Activated effector memory CD4-positive, alpha-beta T cell treated with Interleukin-2 at 50 U/mL for 16 hours (primary cell): ENCODE measurements at regions not wholly inside any gene's neighbourhood (a gene's known extent, or its start where the extent isn't known, plus 50 kb on each side); places are given as distances from the start of the nearest gene placed in this dataset.

Experiments used
- DNase-seq: peaks from one replicate; pipeline ENCODE4 v3.0.0-alpha.2; 2020

DNA sequence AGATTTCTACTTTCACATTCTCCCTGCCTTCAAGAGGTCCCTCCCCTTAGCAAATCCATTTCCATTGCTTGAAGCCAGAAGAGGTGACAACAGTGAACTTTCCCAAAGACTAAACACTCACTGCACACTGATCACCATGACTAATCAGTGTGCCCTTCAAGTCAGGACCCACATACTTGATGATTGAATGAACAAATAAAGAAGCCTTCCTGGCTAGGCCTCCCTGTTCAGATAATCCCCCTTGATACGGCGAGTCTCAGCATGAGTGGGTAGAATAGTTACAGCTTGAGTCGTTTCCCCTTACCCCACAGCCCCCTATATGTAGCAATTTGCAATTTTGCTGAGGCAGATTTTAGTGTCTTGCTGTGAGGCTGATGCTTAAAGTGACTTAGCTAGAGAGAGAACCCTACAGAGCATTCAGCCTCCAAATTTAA lies 102.2 kb downstream of the UNC5CL start:
- DNase-seq, result no peak

DNA sequence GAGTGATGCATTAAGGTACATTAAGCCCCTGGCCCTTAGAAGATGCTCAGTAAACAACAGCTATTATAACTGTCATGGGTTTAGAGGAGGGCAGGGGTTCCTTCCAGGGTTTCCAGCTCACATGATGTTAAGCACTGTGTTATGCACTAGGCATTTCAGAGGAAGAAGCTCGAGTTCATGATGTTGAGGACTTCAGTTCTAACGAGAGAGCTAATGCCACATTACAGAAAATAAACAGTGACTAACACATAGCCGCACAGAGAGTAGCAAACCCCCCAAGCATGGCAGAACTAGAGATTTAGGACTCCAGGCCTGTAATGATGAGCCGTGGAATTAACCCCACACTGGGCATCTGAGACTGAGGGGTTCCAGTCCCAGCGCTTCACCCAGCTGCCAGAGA lies 105.2 kb downstream of the UNC5CL start:
- no peak for DNase-seq

DNA sequence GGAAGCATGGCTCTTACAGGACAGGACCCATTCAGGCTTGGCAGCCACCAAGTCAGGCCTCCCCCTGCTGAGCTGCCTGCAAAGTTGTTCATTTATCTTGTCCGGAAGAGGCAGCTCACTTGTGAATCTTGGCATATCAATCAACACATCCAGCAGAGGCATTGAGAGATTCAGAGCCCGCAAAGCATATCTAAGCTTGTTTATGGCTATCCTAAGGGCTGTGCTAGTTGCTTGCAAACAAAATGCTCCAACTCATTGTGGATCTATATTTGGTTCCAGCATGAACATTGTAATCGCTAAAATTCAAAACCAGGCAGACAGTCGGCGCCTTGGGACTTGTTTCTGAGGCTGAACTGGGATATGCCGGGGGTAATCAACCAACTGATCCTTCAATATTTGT lies 106.1 kb downstream of the UNC5CL start:
- DNase-seq, result no peak

DNA sequence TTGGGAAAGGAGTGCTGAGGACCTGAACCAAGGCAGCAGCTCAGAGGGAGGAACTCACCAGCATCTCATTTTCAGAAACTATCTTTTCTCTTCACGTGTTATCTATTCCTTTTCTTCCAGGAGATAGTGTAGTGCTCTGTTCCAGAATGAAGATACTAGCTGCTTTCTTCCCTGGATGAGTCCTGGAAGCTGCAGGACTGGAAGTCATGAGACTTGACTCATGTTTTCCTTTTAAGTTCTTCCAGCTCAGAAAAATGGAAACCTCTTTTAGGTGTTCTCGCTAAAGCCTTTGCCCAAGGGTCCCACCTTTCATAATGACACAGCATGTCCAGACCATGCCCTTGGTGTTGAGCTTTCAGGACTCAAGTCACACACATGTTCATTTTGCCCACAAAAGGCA lies 106.7 kb downstream of the UNC5CL start:
- DNase-seq, result no peak

DNA sequence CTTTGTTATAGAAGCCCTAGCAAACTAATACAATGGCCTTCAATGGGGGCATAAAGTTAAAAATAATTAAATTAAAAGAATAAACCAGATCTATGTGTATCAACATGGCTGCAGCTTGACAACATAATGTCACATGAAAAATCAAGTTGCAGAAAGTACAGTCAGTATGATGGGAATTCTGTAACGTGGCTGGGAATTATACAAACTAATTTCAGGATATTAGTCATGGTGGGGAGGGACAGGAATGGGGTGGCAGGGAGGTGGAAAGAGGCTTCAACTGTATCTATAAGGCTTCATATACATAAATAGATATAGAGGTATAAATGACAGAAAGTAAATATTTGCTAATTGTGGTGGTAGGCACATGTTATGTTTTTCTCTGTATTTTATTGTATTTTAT lies 107.1 kb downstream of the UNC5CL start:
- no peak for DNase-seq

GRCh38 chr6:40930555-40930954 lies 108.5 kb downstream of the UNC5CL start:
- no peak for DNase-seq

DNA sequence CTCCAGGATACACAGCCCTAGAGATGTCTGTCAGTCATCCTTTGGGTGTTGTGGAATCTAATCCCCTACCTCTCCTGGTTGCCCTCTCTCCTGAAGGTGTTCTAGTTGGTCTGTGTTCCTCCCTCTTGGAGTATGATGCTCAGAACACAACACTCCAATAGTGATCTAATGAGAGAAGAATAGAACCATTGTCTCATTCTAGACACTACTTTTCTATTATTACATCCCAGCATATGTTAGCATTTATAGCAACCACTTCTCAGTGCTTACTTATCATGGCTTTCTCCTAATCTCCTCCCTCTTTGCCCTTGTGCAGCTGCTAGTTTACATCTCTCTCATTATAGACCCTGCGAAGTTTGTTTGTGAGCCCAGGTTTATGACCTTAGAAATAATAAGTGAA lies 109.0 kb downstream of the UNC5CL start:
- no peak for DNase-seq

DNA sequence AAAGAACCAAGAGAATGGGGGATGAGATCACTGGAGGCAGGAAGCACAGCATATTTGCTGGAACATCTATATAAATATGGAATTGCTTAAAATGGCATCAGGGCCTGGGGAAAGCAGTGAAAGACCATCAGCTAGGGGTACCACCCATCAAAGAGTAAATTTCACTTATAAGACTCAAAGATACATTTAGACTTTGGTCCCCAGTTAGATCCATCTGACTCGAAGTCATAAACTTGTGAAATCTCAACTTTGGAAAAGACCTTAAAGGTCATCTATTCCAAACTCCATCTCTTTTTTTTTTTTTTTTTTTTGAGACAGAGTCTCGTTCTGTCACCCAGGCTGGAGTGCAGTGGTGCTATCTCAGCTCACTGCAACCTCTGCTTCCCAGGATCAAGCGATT lies 109.8 kb downstream of the UNC5CL start:
- no peak for DNase-seq

GRCh38 chr6:40928763-40929162 lies 110.3 kb downstream of the UNC5CL start:
- DNase-seq, result no peak

GRCh38 chr6:40928307-40928706 lies 110.7 kb downstream of the UNC5CL start:
- DNase-seq, result no peak

DNA sequence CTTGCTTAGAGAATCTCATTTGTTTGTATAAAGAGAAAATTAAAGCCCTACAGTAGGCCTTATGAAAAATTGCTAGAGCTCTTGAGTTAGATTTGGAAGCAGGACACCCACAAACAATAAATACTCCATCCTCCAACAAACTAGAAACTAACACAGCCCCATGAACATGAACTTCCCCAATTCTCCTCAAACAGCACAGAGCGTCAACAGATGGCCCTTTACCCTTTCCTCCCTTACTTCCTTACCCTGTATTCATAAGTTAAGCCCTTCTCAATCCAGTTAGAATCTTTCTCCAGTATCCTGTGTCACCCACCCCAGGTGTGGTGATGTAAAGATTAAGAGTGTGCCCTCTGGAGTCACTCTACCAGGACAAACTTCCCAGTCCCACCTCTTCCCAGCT lies 113.7 kb downstream of the UNC5CL start:
- no peak for DNase-seq

DNA sequence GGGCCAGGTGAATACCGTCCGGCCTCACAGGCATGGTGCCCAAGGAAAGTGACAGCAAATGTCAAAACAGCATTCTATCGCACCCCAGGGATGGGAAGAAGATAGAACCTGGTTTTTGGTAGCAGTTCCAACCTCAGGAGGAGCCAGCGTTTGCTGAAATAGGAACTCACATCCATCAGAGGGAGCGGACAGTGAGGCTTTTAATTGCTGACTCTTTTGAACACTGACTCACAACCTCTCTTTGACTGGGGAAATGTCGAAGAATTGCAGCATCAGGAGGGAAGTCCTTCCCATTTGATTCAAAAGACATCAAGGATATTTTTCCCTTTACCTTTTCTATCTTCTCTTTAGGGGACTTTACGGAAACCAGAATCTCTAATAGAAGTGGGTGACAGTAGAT lies 114.2 kb downstream of the UNC5CL start:
- DNase-seq, result no peak

DNA sequence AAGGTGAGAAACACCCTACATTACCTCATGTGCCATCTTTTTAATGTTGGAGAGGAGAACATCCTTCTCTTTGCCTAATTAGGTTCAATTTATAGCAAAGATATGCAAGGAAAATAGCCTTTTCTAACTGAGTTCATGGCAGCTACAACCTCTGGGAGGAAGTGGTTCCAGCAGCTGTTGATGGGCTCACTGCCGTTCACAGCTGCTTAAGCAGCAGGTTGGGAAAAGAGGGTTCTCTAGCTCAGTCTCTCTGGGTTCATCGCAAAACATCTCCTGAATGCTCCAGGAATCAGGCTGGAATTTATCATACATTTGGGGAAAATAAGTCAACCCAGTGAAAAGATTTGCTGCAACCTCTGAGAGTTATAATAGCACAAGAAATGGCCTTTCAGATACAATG lies 115.1 kb downstream of the UNC5CL start:
- no peak for DNase-seq

DNA sequence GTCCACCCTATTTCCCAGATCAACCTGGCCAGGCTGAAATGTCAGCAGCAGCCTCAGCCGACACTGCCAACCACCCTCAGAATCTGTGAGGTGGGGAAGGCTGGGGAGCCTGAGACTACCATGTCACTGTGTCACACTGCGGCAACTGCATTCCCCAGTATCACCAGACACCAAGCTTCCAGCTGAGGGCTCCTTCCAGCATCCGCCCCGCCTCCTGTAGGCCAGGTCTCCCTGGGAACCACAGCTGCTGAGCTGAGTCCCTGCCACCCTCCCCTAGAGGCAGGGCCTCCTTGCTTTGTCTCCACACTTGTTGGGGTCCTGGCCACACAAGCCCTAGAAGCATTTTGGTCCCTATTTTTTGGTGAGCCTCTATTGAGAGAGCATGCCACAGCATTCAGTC lies 115.7 kb downstream of the UNC5CL start:
- no peak for DNase-seq

DNA sequence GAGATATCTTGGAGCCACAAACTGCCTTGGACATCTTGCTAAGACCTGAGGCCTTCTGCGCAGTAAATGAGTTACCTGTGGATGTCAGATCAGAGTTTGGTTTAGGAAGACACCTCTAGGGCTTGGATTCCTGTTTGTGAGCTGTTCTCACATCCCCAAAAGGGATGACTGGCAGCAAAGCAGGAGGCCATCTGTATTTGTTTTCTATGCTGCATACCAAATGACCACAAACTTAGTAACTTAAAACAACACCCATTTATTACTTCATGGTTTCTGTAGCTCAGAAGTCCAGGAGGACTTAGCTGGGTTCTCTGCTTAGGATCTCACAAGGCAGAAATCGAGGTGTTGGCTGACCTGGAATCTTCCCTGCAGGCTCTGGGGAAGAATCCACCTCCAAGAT lies 116.7 kb downstream of the UNC5CL start:
- no peak for DNase-seq

GRCh38 chr6:40918040-40918651 lies 120.9 kb downstream of the UNC5CL start:
- no peak for DNase-seq

- DNase-seq, result no peak
Observed at GRCh38 chr6:40917603-40918002, 121.4 kb downstream of the UNC5CL start.

- no peak for DNase-seq
Observed at GRCh38 chr6:40916845-40917244, 122.2 kb downstream of the UNC5CL start.

DNA sequence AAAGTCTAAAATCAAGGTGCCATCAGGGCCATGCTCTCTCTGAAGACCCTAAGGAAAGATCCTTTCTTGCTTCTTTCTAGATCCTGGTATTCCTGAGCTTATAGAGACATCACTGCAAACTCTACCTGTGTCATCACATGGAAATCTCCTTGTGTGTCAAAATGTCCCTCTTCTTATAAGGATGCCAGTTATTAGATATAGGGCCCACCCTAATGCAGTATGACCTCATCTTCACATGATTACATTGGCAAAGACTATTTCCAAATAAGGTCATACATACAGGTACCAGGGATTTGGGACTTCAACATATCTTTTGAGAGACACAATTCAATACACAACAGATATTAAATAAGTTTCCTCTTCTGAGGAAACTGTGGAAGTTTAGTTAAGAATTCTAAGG lies 123.9 kb downstream of the UNC5CL start:
- DNase-seq, result no peak

DNA sequence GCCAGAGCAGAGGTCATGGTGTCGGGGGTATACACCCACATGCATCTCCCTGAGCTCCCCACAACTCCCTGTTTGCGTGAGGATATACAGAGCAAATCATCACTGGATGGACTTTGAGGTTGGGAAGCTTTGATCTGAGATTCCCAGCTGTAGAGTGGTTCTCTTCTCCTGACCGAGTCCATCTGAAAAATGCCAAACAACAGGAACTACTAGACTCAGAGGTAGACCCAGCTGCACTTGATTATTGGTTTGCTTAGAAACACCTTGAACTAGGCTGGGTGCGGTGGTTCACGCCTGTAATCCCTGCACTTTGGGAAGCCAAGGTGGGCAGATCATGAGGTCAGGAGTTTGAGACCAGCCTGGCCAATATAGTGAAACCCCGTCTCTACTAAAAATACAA lies 125.0 kb downstream of the UNC5CL start:
- DNase-seq, result no peak

- DNase-seq, result no peak
Observed at GRCh38 chr6:40912158-40912946, 126.7 kb downstream of the UNC5CL start.

- no peak for DNase-seq
Observed at GRCh38 chr6:40910260-40910893, 128.6 kb downstream of the UNC5CL start.

DNA sequence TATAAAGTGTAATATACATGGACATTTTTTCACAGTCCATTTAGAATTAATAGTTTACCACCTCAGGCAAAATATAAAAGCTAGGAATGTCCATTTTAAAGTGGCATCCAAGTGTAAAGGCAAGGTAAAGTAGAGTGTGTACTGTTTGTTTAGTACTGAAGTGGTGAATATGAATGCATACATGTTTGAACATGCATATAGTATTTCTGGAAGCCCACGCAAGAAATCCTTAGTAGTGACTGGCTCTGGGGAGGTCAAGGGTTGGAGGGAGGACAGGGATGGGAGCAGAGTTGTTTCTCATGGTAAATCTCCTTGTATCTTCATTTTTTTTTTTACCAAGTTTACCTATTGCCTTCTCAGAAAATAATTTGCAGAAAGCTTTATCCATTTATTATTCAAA lies 129.2 kb downstream of the UNC5CL start:
- no peak for DNase-seq

DNA sequence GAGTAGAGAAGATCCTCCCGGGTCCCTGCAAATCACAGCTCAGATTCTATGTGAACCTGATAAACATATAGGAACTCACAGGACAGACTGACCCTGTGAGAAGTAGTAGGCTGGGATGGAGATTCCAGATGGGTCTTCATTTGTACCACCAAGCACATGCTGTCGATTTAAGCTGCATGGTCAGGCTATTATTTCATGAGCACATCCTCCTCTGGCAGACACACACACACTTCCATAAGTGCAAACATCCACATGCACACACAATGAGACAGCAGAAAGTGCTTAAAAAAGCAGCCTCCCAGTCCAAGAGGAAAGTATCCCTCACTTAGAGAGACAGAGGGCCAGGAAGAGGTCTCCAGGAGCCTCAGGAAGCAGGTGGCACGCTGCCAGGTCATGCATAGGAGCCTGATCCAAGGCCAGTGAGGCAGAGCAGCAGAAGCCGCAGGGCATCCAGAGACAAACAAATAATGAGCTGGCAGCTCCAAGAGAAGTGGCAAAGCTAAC lies 131.8 kb downstream of the UNC5CL start:
- DNase-seq, result no peak
